MM.1S (cell line): ENCODE measurements at regions not wholly inside any gene's neighbourhood (a gene's known extent, or its start where the extent isn't known, plus 50 kb on each side); places are given as distances from the start of the nearest gene placed in this dataset.

ENCODE experiments used
- CTCF ChIP-seq: fragments of 300-600 bp; sonication (generic); IDR thresholded peaks from 2 replicates; pipeline ENCODE4 v1.5.1; 2016; ENCODE audit warnings: antibody characterized with exemption, low read length, mixed read lengths
- EZH2 ChIP-seq: fragments of 300-600 bp; sonication (generic); optimal IDR thresholded peaks from 2 replicates; pipeline ENCODE3; 2017; ENCODE audit warnings: low read depth, mild to moderate bottlenecking, antibody characterized with exemption, low read length, mixed read lengths

DNA sequence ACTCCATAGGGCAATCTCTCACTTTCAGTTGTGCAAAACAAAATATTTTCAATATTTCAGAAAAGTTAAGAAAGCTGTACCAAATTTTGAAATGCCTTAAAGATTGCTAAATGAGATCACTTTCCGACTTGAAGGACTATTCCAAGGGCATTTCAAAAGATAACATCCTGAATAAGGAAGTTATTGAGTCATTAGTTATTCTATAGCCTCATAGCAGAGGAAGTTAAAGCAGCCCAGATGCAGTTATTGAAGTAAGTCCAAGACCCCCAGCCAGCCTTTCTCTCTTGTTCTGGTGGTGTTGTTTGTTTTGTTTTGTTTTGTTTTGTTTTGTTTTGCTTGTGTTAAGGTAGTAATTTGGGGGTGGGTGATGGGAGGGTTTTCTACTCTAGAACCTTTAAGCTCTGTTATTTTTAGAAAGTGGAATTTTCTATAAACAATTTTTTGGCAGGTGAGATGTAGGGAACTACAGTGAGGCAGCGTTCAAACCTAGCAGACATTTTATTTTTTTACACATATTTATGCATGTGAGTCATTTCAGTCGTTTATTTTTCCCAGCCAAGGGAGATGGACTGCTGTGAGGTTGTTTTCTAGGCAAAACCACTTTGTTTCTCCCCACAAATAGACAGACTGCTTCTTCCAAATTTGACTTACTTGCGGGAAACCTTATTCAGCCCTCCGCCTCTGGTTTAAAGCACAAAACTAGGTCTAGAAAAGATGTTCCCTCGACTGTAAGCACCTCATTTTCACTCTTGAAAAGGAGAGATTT lies 216.3 kb upstream of the ARPP21 start:
- TF ChIP-seq CTCF (no peak), EZH2 (no peak)
